ENCODE measurements at regions not wholly inside any gene's neighbourhood (a gene's known extent, or its start where the extent isn't known, plus 50 kb on each side); places are given as distances from the start of the nearest gene placed in this dataset.

GRCh38 chr9:118967901-118968300, 401.3 kb downstream of the BRINP1 start:
- no peak for DNase-seq (ENCODE audit: low spot score)
- H3K4me3 ChIP-seq = no peak overlapping the region
- no peaks in the 10 kb centered on the region for H3K27me3 ChIP-seq
- Mint-ChIP-seq H3K4me1 (no peaks in the 10 kb centered on the region), H3K36me3 (peaks cover 2% of the 10 kb centered on the region), H3K4me3 (no peak overlapping the region), H3K9me3 (peaks cover 2% of the 10 kb centered on the region), H3K27me3 (ENCODE audit: insufficient read depth, low read depth) (no peaks in the 10 kb centered on the region), H3K27ac (no peak overlapping the region)
- no peak overlapping the region for H3K4me2 ChIP-seq
- no peak overlapping the region for H3K27ac ChIP-seq
- H3K36me3 ChIP-seq = no peaks in the 10 kb centered on the region
- TF ChIP-seq EZH2phosphoT487 (IDR thresholded peaks at IDR 0.05) = no peak
- H4K20me1 ChIP-seq (ENCODE audit: low read depth) = no peaks in the 10 kb centered on the region
- no peak overlapping the region for H2AFZ ChIP-seq (replicated peaks)
- no peaks in the 10 kb centered on the region for H3K4me1 ChIP-seq
- no peaks in the 10 kb centered on the region for H3K79me2 ChIP-seq (ENCODE audit: low read depth)
- H3K9me3 ChIP-seq (ENCODE audit: low read depth) = no peaks in the 10 kb centered on the region
- H3K9ac ChIP-seq = no peak overlapping the region
- no peaks in the 10 kb centered on the region for H3F3A ChIP-seq (ENCODE audit: low read depth)

- Mint-ChIP-seq H3K4me1 (no peaks in the 10 kb centered on the region), H3K4me3 (no peak overlapping the region), H3K27me3 (ENCODE audit: insufficient read depth, low read depth) (no peaks in the 10 kb centered on the region), H3K27ac (no peak overlapping the region), H3K9me3 (peaks cover 5% of the 10 kb centered on the region), H3K36me3 (peaks cover under 1% of the 10 kb centered on the region)
- H3K4me3 ChIP-seq = no peak overlapping the region
- no peak overlapping the region for H2AFZ ChIP-seq (replicated peaks)
- H3K27me3 ChIP-seq = no peaks in the 10 kb centered on the region
- H3K79me2 ChIP-seq (ENCODE audit: low read depth) = no peaks in the 10 kb centered on the region
- H3K27ac ChIP-seq = no peak overlapping the region
- no peaks in the 10 kb centered on the region for H3K4me1 ChIP-seq
- no peak overlapping the region for H3K4me2 ChIP-seq
- no peaks in the 10 kb centered on the region for H3K36me3 ChIP-seq
- TF ChIP-seq CTCF (IDR thresholded peaks at IDR 0.05) (no peak), EZH2phosphoT487 (IDR thresholded peaks at IDR 0.05) (no peak), EZH2 (IDR thresholded peaks at IDR 0.05) (no peak)
- H3F3A ChIP-seq (ENCODE audit: low read depth) = no peaks in the 10 kb centered on the region
- no peaks in the 10 kb centered on the region for H4K20me1 ChIP-seq (ENCODE audit: low read depth)
- no peak overlapping the region for H3K9ac ChIP-seq
- no peaks in the 10 kb centered on the region for H3K9me3 ChIP-seq (ENCODE audit: low read depth)
- no peak for DNase-seq (ENCODE audit: low spot score)
Measured at GRCh38 chr9:118975736-118976135, 393.5 kb downstream of the BRINP1 start.

DNA sequence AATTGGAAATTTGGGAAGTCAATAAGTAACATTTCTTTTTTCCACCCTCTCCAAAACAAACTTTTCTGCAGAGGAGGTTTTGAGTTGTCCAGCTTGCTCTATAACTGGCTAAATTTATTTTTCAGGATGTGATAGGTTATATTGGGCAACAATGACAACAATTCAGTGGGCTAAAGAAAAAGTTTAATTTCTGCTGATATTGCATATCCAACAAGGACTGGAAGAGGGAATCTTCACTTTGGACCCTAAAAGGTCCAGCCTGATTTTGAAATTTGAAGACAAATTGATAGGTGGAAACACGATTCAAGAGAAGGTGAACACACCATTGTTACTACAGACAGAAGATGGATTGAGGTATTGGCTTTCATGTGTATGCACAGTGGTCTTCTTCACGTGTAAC, 393.1 kb downstream of the BRINP1 start:
- no peaks in the 10 kb centered on the region for H3K4me1 Mint-ChIP-seq
- no peaks in the 10 kb centered on the region for H3K36me3 Mint-ChIP-seq
- Histone ChIP-seq H3K4me2 (no peak overlapping the region), H4K20me1 (ENCODE audit: low read depth) (no peaks in the 10 kb centered on the region), H3K9ac (no peak overlapping the region), H2AFZ (replicated peaks) (no peak overlapping the region), H3K27me3 (no peaks in the 10 kb centered on the region), H3K4me3 (no peak overlapping the region), H3K4me1 (no peaks in the 10 kb centered on the region), H3K79me2 (ENCODE audit: low read depth) (no peaks in the 10 kb centered on the region), H3K27ac (no peak overlapping the region), H3F3A (ENCODE audit: low read depth) (no peaks in the 10 kb centered on the region), H3K9me3 (ENCODE audit: low read depth) (no peaks in the 10 kb centered on the region), H3K36me3 (no peaks in the 10 kb centered on the region)
- no peak overlapping the region for H3K27ac Mint-ChIP-seq
- H3K9me3 Mint-ChIP-seq = peaks cover 4% of the 10 kb centered on the region
- no peak for DNase-seq (ENCODE audit: low spot score)
- no peaks in the 10 kb centered on the region for H3K27me3 Mint-ChIP-seq (ENCODE audit: insufficient read depth, low read depth)
- TF ChIP-seq EZH2 (IDR thresholded peaks at IDR 0.05) = no peak
- TF ChIP-seq CTCF (IDR thresholded peaks at IDR 0.05) = no peak
- no peak for TF ChIP-seq EZH2phosphoT487 (IDR thresholded peaks at IDR 0.05)
- H3K4me3 Mint-ChIP-seq = no peak overlapping the region

DNA sequence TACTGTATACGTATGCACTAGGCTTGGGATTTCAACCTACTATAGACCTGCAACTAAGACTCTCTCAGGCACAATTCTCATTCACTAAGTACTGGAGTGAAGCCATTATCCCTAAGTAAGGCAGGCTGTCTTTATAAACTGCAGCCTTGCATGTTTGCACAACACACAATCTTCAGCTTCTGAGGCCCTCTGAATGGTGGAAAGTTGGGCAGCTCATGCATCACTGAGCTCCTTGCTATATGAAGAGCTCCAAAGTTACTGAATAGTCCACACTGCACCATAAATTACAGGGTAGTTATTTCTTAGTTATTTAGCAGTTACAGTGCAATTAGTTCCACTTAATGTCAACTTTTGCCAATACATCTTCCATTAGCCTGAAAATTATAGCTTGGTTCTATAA, 384.6 kb downstream of the BRINP1 start:
- Mint-ChIP-seq H3K9me3 (no peaks in the 10 kb centered on the region), H3K4me1 (peaks cover 32% of the 10 kb centered on the region), H3K4me3 (no peak overlapping the region), H3K36me3 (no peaks in the 10 kb centered on the region), H3K27ac (no peak overlapping the region), H3K27me3 (ENCODE audit: insufficient read depth, low read depth) (no peaks in the 10 kb centered on the region)
- no peaks in the 10 kb centered on the region for H3K27me3 ChIP-seq
- no peak overlapping the region for H3K9ac ChIP-seq
- no peak overlapping the region for H3K4me2 ChIP-seq
- H3K79me2 ChIP-seq (ENCODE audit: low read depth) = no peaks in the 10 kb centered on the region
- no peaks in the 10 kb centered on the region for H3K4me1 ChIP-seq
- H3K27ac ChIP-seq = no peak overlapping the region
- no peaks in the 10 kb centered on the region for H3K9me3 ChIP-seq (ENCODE audit: low read depth)
- H3K4me3 ChIP-seq = no peak overlapping the region
- no peaks in the 10 kb centered on the region for H3F3A ChIP-seq (ENCODE audit: low read depth)
- no peaks in the 10 kb centered on the region for H3K36me3 ChIP-seq
- TF ChIP-seq EZH2 (IDR thresholded peaks at IDR 0.05) = no peak
- no peak for TF ChIP-seq EZH2phosphoT487 (IDR thresholded peaks at IDR 0.05)
- no peak for TF ChIP-seq CTCF (IDR thresholded peaks at IDR 0.05)
- no peak overlapping the region for H2AFZ ChIP-seq (replicated peaks)
- H4K20me1 ChIP-seq (ENCODE audit: low read depth) = no peaks in the 10 kb centered on the region
- DNase-seq (ENCODE audit: low spot score) = no peak
